HG02642 (cell line): ENCODE measurements at regions not wholly inside any gene's neighbourhood (a gene's known extent, or its start where the extent isn't known, plus 50 kb on each side); places are given as distances from the start of the nearest gene placed in this dataset.
"Not testable (repeated sequence)": the region's sequence is repeated elsewhere in the genome, so short reads cannot be mapped to it uniquely, and the experiment has no call there.

ENCODE experiments used
- ATAC-seq: cut with Tn5 transposase; IDR thresholded peaks from one replicate; pipeline ENCODE4 v1.9.1; 2021; ENCODE audit warnings: mild to moderate bottlenecking; ENCODE audit not compliant: unreplicated experiment, poor library complexity

DNA sequence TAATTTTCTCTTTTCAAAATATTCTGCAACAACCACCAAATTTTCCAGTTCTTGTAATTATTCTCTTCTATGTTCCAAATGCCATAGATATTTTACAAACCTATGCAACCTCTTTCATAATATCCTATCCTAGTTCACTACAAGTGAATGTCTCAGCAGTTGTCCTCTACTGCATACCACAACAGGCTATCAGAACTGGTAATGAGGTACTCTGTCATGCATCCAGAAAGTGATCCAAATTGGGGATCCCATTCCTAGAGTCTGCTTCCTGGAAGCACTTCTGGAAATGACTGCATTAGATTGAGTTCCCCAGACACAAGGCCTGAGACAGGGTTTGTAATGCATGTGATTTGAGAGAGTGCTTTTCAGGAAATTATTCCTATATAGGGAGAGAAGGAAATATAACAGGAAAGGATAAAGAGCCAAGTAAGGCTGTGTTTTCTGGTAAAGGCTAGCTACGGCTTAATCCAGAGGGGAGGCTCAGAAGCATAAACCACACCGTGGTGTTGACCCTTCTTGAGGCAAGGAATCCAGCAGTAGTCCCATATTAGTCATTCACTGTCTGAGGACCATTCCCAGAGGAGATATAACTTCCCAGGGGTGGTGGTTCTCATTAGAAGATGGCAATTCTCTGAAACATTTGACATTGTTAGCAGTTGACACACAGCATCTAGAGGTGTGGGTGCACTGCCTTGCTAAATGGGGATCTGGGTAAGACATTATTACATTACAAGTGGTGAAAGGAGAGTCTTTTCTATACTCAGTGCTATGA is 80.3 kb upstream of the FST start:
- ATAC-seq = no peak

DNA sequence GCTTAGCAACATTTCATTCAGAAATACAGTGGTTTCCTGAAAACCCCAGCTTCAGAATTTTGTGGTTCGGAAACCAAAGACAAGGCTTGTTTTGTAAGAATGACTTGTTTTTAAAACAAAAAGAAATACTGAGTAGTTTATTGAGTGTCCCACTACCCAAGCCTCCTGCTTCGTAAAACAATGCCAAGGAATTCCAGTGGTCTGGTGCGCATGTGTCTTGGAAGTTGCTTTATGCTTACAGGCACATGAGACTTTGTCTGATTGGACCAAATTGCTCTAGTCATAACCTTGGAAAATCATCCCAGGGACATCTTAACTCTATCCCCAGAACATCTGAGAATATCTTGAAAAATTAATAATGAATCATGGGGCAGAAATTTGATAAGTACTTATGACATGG is 77.1 kb upstream of the FST start:
- no peak for ATAC-seq

DNA sequence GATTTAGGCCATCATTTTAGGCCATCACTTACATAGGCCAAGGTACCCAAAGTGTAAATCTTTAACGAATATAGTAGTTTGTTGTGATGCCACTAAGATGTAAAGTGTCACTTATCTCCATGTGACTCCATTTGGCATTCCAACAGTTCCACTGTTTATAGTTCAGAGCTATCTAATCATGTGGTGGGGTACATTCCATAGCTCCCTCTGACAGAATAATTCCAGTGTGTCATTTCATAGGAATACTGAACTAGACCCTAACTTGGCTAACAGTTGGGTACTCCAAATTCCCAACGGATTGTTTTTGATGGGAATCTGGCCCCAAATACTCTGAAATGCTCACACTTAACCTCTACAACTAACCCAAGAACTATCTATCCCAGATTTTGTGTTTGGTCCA is 76.7 kb upstream of the FST start:
- no peak for ATAC-seq

DNA sequence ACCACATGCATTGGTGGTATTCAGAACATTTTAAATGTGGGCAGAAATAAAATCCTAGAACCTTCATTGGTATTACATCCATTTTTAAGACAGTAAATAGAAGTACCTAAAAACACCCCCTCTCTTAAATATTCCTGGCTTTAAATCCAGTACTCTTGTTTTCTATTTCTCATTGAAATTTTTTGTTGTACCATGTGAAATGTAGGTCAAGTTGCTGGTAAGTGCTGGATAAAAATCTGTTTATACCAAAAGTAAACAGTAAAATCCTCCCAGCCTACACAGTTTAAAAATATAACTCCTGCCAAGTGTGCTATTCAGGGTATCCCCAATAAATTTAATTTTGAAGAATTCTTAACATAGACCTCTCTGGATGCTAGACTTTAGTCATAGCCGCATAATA is 75.0 kb upstream of the FST start:
- no peak for ATAC-seq

DNA sequence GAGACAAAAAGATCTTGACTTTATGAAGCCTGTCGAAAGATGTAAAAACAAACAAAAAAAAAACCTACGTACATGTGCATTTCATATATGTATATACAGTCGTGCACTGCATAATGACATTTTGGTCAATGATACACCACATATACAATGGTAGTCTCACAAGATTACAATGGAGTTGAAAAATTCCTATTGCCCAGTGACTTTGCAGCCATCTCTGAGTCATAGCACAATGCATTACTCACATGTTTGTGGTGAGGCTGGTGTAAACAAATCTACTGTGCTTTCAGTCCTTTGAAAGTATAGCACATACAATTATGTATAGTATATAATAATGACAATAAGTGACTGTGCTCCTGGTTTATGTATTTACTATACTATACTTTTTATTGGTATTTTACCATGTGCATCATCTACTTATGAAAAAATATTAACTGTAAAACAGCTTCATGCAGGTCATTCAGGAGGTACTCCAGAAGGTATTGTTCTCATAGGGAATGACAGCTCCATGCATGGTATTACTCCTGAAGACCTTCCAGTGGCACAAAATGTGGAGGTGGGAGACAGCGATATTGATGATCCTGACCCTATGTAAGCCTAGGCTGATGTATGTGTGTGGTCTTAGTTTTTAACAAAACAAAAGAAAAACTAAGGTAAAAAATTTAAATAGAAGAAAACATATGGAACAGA is 73.7 kb upstream of the FST start:
- ATAC-seq = no peak

DNA sequence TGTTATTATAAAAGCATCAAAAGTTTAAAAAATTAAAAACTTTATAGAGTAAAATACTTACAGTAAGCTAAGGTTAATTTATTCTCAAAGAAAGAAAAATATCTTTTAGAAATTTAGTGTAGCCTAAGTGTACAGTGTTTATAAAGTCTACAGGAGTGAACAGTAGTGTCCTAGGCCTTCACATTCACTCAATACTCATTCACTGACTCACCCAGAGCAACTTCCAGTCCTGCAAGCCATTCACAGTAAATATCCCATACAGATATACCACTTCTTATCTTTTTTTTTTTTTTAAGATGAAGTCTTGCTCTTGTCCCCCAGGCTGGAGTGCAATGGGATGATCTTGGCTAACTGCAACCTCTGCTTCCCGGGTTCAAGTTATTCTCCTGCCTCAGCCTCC is 73.1 kb upstream of the FST start:
- ATAC-seq = no peak

DNA sequence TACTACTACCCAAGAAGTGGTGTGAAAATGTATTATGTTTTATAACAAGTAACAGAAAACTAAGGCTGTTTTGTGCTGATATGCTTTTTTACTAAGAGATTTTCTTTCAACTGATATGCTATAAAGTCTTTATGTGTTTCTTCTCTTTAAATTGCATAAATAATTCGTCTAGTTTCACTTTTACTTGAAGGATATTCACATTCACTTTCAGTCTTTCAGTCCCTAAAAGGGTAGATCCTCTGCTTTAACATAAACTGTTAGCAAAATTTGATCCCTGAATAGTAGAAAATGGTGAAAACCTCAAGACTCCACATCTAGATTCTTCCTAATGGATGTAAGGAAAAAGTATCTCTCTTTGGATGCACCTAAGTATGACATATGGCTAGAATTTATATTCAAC is 69.0 kb upstream of the FST start:
- no peak for ATAC-seq

DNA sequence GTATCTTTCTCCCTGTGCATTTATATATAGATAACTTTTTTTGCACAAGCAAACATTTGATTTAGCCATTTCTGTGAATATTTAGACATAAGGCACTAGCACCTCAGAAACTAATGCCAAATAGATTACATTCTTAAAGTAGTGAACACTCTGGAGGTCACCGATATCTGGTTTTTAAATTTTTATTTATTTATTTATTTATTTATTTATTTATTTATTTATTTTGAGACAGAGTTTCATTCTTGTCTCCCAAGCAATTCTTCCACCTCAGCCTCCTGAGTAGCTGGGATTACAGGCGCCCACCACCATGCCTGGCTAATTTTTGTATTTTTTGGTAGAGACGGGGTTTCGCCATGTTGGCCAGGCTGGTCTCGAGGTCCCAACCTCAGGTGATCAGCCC is 67.9 kb upstream of the FST start:
- not testable (repeated sequence) for ATAC-seq

DNA sequence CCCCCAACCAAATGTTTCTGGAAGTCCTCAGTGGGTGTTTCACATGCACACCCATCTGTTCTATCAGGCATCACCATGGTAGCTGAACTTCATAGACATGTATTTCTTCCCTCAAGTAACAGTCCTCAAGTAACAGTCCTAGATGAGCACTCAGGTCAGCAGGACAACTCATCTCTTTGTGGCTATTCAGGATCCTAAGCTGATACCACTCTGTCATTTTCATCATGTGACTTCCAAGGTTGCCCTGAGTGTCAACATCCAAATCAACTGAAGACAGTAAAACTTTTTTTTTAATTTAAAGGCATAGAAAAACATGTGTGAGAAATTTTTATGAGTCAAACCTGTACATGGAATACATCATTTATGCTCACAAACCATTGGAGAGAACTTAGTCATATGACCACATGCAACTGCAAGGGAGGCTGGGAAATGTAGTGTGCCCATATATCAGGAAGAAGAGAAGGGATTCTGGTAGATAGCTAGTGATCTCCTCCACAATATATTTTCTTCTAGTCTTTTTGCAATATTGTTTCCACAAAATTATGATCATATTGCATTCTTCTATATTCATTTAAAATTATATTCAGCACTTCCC is 64.2 kb upstream of the FST start:
- ATAC-seq = no peak

DNA sequence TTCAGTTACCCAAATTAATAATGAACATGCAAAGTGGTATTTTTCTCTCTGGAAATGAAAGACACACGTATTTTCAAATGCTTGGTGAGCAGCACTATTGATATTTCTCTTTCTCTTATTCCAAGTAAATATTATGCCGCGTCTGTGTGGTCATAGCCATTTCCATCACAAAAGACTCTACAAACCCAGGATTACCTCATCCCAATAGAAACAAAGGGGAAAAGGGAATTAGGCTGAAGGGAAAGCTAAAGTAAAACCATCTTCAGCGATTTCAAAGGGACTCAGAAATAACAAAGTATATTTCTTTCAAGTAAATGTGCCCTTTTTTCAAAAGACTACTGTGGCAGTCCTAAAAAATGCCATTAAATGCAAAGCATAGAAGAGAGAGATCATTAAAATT is 62.0 kb upstream of the FST start:
- no peak for ATAC-seq

DNA sequence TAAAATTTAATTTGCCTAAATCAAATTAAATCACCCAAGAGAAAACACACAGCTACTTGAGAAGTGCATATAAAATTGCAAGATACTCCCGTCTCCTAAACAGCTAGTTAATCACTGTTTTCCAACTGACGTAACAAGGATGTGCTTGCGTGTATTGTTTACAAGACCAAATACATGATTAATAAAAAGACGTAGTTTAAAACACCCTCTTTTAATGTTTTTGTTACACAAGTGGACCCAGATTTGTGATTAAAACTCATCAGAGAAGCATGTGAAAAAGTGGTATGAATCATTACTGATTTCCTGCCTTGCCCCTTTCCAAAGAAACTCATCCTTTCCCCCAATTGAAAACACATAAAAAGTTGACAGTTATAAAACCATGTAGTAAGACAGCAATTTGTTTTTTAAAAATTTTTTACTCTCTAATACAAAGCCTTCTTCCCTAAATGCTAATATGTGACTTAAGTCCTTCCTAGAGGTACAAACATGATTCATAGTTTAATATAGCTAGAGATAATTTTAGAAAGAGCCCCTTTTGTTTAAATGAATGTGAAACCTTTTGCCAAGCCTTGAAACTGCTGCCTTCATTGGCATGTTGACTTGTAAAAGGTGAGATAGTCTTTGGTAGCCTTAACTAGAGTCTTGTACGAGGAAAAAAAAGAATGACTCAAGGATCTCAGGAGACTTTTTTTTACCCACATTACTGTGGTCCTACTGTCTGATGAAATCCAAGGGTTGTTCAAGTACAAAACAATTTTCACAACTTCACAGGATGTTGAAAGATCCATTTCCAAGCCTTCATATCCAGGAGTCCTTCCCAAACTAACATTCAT is 61.4 kb upstream of the FST start:
- ATAC-seq = no peak

DNA sequence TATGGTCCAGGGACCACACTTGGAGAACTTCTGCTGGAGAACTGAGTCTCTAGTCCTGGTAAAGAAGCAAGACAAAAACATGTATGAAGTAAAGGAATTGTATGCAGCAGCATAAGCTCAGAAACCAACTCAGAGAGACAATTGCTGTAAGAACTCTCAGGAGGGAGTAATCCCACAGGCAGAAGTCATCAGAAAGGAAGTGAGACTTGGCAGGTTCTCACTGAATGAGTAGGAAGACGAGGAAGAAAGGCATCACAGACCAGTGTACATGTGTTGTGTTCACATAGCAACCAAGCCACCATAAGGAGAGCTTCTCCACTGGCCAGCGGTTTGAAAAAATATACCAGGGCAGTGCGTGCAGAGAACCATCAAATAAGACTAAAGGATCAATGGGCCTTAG is 57.9 kb upstream of the FST start:
- no peak for ATAC-seq

DNA sequence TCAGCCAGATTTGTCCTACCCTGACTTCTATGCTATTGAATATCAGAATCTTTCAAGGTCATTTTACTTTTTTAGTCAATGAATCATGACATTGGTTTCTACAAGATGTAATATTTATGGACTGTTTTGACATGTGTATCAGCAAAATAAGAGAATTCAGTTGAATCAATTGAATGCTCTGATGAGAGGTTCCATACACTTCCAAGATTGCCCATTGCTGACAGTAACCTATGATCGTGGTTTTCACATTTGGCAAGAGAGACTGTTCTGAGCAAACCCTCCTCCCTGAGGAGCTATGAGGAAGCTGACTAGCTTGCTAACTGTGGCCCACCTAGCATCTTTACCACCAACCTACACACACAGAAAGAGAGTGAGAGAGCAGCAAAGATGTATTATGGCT is 56.7 kb upstream of the FST start:
- no peak for ATAC-seq

DNA sequence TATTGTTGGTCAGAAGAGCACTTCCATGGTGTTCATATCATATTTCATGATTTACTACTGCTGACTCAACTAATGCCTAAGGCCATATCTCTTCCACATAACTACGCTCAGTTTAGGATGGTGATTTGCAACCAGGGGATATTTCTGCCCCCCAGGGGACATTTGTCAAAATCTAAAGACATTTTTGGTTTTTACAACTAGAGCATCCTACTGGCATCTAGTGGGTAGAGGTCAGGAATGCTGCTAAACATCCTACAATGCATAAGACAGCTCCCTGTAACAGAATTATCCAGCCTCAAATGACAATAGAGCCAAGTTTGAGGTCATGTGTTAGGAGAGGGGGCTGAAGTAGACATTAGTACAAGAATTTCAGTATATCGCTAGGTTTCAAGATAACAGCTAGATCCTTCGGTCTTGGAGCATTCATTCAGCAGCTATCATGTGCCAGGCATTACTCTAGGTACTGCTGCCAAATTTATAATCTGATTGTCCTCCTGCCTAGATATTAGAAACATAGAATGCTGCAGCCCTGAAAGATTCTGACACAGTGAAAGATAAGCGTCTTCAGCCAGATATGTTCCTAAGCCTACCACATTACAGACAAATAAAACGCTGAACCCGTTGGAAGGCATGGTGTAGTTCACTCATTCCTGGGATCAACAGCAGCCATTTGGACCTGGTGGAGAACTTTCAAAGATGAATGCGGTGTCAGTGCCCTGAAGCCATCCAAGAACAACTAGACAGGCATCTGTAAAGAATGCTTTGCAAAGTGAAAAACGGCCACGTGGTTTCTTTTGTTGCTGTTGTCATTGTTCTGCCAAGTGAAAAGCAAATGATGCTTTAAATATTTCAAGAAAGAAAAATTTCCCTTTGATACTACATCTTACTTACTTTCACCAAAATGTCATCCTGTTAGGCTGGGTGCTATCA is 55.5 kb upstream of the FST start:
- ATAC-seq = no peak

DNA sequence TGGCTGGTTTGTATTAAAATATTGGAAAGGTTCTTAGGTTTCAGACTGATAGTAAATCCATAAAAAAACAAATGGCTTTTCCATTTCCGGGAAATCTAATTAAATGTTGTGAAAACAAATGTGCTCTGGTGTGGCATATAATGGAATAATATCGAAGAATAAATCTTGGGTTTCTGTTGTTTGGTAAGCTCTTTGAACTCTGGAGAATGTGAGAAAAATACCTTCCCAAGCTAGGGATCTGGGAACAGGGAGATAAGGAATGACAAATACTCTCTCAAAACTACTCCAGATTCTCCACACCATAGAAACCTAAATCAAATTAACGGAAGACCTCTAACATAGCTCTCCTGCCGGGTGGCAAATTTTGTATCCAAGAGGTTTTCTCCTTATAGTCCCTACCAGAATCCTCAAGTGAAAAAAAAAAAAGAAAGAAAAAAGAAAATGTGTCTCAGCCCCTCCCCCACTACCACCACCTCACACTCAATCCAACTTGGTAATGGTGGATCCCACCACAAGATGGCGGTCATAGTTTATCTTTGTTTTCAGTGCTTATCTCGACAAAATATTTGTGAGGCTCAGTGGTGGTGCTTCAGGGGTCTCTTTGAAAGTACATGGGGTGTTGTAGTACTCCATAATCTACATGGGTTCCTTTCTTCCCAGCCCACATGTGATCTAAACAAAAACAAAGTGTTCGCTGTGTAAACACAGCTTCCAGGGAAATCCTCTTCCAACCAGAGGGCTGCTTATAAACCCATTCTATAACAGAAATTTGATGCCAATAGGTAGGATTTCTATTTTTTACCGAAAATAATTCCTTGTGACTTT is 54.5 kb upstream of the FST start:
- ATAC-seq = no peak

DNA sequence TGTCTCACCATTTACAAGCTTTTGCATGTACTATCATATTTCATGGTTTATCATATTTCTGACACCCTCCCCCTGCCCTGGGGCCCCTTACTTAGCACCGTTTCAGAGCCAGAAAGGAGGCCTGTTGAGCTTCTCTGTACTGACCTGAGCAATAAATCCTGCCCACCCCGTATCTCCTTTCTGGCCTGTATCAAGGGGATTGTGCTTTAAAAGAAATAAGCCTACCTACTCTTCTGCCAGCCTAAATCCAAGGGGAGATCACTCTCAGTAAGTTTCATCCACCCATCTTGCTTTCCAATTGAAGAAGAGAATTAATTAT is 54.0 kb upstream of the FST start:
- ATAC-seq = no peak

DNA sequence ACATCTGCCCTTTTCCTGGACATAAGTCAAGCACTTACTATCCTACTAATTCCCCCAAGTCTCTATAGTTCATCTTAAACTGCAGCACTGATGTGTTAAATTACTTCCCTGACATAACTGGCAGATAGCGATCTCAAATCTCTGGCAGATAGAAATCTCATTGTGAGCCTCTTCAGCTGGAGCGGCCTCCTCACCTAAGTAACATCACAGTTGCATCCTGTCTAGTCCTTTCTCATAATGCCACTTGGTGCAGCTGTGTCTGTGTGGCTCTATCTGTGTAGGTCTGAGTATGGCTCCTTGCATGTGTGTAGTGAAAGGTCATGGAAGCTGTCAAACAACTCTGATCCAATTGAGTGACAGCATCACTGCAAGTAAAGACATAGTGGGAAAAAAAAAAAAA is 53.6 kb upstream of the FST start:
- ATAC-seq = no peak

DNA sequence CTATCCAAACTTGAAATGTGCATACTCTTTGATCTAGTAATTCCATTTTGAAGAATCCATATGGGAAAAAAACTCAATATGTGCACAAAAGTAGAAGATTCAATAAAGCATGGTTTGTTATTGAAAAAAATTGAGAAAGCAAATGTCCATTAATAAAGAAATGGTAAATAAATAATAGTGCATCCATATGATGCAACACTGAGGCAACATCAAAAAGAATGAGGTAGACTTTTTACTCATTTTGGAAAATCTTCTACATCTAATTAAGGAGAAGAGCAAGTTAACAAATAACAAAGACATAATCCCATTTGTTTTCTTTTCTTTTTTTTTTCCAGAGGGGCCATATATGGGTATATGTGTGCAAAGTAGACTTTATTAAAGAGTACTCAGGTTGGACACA is 52.5 kb upstream of the FST start:
- no peak for ATAC-seq

DNA sequence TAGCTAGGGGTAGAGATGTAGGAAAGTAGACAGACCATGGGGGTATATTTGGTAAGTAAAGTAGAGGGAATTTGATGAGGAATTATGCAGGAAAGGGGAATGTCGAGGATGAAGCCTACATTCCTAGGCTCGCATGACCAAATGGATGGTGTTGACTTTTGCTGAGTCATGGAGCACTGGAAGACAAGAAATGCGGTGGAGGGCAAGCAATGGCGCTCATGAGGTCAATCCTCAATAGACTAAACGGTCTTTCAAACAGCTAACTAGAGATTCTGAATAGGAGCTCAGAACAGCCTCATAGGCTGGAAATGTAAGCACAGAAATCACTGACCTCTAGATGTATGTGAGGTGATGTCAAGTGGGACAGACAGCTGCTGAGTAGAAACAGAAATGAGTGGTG is 50.7 kb upstream of the FST start:
- no peak for ATAC-seq
